CD14-positive monocyte (primary cell): ENCODE measurements at regions not wholly inside any gene's neighbourhood (a gene's known extent, or its start where the extent isn't known, plus 50 kb on each side); places are given as distances from the start of the nearest gene placed in this dataset.

ENCODE experiments used
- DNase-seq, 3 donors: peaks; one replicate each; pipeline ENCODE4 v3.0.0-alpha.2; 2011 to 2022
- H2AFZ ChIP-seq: 2 replicates; pipeline ENCODE4 v1.6.0; 2012; ENCODE audit warnings: mild to moderate bottlenecking, low read depth, low read length, inconsistent platforms; ENCODE audit not compliant: insufficient read depth, poor library complexity, severe bottlenecking
- H3K27ac ChIP-seq, 2 donors: 1 replicate in 1 of 2; 2 replicates in 1 of 2; pipeline ENCODE4 v1.5.1; 2012 to 2013; ENCODE audit warnings: low read length in 2 of 2, control low read depth in 1 of 2, inconsistent platforms in 1 of 2, low read depth in 1 of 2, mild to moderate bottlenecking in 1 of 2
- H3K27me3 ChIP-seq, 2 donors: one replicate each; pipeline versions ENCODE4 v1.6.0 to v1.6.1; 2011 to 2013; ENCODE audit warnings: low read length in 2 of 2; ENCODE audit not compliant: control insufficient read depth in 2 of 2, insufficient read depth in 2 of 2
- H3K36me3 ChIP-seq, 2 donors: replicated peaks in 1 of 2; 1 replicate in 1 of 2; 2 replicates in 1 of 2; pipeline versions ENCODE4 v1.5.1 to v1.6.1; 2012 to 2013; ENCODE audit warnings: low read length in 2 of 2, control low read depth in 1 of 2, inconsistent platforms in 1 of 2, mild to moderate bottlenecking in 1 of 2; ENCODE audit not compliant: insufficient read depth in 2 of 2, control insufficient read depth in 1 of 2
- H3K4me1 ChIP-seq, 2 donors: 1 replicate in 1 of 2; 2 replicates in 1 of 2; pipeline versions ENCODE4 v1.5.1 to v1.6.1; 2012 to 2013; ENCODE audit warnings: low read length in 2 of 2, control low read depth in 1 of 2, inconsistent platforms in 1 of 2, mild to moderate bottlenecking in 1 of 2, moderate library complexity in 1 of 2; ENCODE audit not compliant: insufficient read depth in 2 of 2, control insufficient read depth in 1 of 2
- H3K4me2 ChIP-seq: replicated peaks from 2 replicates; pipeline ENCODE3; 2012; ENCODE audit warnings: low read length, moderate library complexity, mild to moderate bottlenecking; ENCODE audit not compliant: poor library complexity, severe bottlenecking; ENCODE audit errors: extremely low read depth
- H3K4me3 ChIP-seq, 3 experiments: fragments of 200-600 bp in 1 of 3; sonication (generic) in 1 of 3; replicated peaks in 1 of 3; 1 replicate in 2 of 3; 2 replicates in 1 of 3; pipeline ENCODE4 v1.5.1; 2011 to 2013; ENCODE audit warnings: low read length in 3 of 3, mild to moderate bottlenecking in 3 of 3, control low read depth in 2 of 3, low read depth in 2 of 3, inconsistent platforms in 1 of 3, moderate library complexity in 1 of 3
- H3K79me2 ChIP-seq: 2 replicates; pipeline ENCODE4 v1.6.0; 2012; ENCODE audit warnings: mild to moderate bottlenecking, control low read depth, inconsistent platforms, low read length, moderate library complexity; ENCODE audit not compliant: insufficient read depth
- H3K9ac ChIP-seq: 2 replicates; pipeline ENCODE4 v1.6.0; 2017; ENCODE audit warnings: low read length, mild to moderate bottlenecking; ENCODE audit not compliant: insufficient read depth, poor library complexity, severe bottlenecking
- H3K9me3 ChIP-seq, 2 donors: replicated peaks in 1 of 2; 1 replicate in 1 of 2; 2 replicates in 1 of 2; pipeline versions ENCODE4 v1.5.1 to v1.6.1; 2012 to 2013; ENCODE audit warnings: low read length in 2 of 2, control low read depth in 1 of 2; ENCODE audit not compliant: control insufficient read depth in 1 of 2, insufficient read depth in 1 of 2
- H4K20me1 ChIP-seq: 2 replicates; pipeline ENCODE4 v1.6.0; 2012; ENCODE audit warnings: mild to moderate bottlenecking, low read length, control low read depth, moderate library complexity; ENCODE audit not compliant: insufficient read depth
- H3K27ac Mint-ChIP-seq, 7 donors: one replicate each; pipeline ENCODE4 v1.8.0; 2020; ENCODE audit warnings: mild to moderate bottlenecking in 7 of 7, mixed read lengths in 7 of 7, moderate library complexity in 6 of 7, inconsistent platforms in 2 of 7
- H3K27me3 Mint-ChIP-seq, 3 donors: one replicate each; pipeline ENCODE4 v1.8.0; 2021 to 2022; ENCODE audit warnings: low read depth in 3 of 3, mild to moderate bottlenecking in 3 of 3, mixed read lengths in 3 of 3, moderate library complexity in 3 of 3, inconsistent platforms in 1 of 3
- H3K36me3 Mint-ChIP-seq, 2 donors: one replicate each; pipeline ENCODE4 v1.8.0; 2020; ENCODE audit warnings: mixed read lengths in 2 of 2, inconsistent platforms in 1 of 2, mild to moderate bottlenecking in 1 of 2
- H3K4me1 Mint-ChIP-seq: one replicate; pipeline ENCODE4 v1.8.0; 2020; ENCODE audit warnings: mild to moderate bottlenecking, mixed read lengths
- H3K4me3 Mint-ChIP-seq, 2 donors: one replicate each; pipeline ENCODE4 v1.8.0; 2020; ENCODE audit warnings: mild to moderate bottlenecking in 2 of 2, mixed read lengths in 2 of 2, moderate library complexity in 1 of 2
- H3K9me3 Mint-ChIP-seq, 7 donors: one replicate each; pipeline ENCODE4 v1.8.0; 2020 to 2022; ENCODE audit warnings: mixed read lengths in 7 of 7, mild to moderate bottlenecking in 6 of 7, moderate library complexity in 6 of 7, inconsistent platforms in 2 of 7
- CTCF ChIP-seq: fragments of 200-600 bp; IDR thresholded peaks from one replicate; pipeline ENCODE4 v1.8.0; 2022; ENCODE audit warnings: antibody characterized with exemption, mild to moderate bottlenecking
- WGBS: methylation state at CpG from one replicate; pipeline ENCODE4 v1.1.5; 2013; ENCODE audit warnings: missing lambda C conversion rate; ENCODE audit not compliant: insufficient coverage; 5-methylcytosine and 5-hydroxymethylcytosine counted together
- intact Hi-C, 2 donors: fragments of 100-400 bp; cut with micrococcal nuclease; formaldehyde crosslinking; loops; one replicate each; pipeline versions ENCODE4 v1.15.0 to v1.15.1; 2023

- Mint-ChIP-seq H3K27me3 (peaks cover 0 to 6% (median 3%) of the 10 kb centered on the region in 3 donors), H3K4me3 (no peak overlapping the region), H3K27ac (peak overlapping the region in 3 of 7 donors; percentile 6 to 84 (median 66)), H3K4me1 (peaks cover 54% of the 10 kb centered on the region), H3K9me3 (no peaks in the 10 kb centered on the region), H3K36me3 (no peaks in the 10 kb centered on the region)
- peak overlapping the region in 1 of 2 donors; percentile 68 for H3K27ac ChIP-seq
- no peak overlapping the region for H2AFZ ChIP-seq
- 83% methylated on average over 1 of the region's 11 CpGs for WGBS
- TF ChIP-seq CTCF: no peak
- intact Hi-C loops: loop anchor here (5.0 to 10.0 kb wide), 3 partner anchors 90 to 550 kb away; partner anchors contain the start of gene REEP3 (in 1 of the 2)
- DNase-seq: no peak
- H3K36me3 ChIP-seq: no peaks in the 10 kb centered on the region
- H4K20me1 ChIP-seq: no peaks in the 10 kb centered on the region
- H3K4me3 ChIP-seq: no peak overlapping the region
- H3K9me3 ChIP-seq: no peaks in the 10 kb centered on the region
- H3K4me1 ChIP-seq: peaks cover 42 to 46% of the 10 kb centered on the region in 2 donors
- no peak overlapping the region for H3K4me2 ChIP-seq
- no peaks in the 10 kb centered on the region for H3K79me2 ChIP-seq
- no peak overlapping the region for H3K9ac ChIP-seq
- H3K27me3 ChIP-seq: no peaks in the 10 kb centered on the region
Observed at GRCh38 chr10:63717027-63717715, 196.0 kb downstream of the REEP3 start.

- no peaks in the 10 kb centered on the region for H4K20me1 ChIP-seq
- no peak overlapping the region for H2AFZ ChIP-seq
- Mint-ChIP-seq H3K36me3 (no peaks in the 10 kb centered on the region), H3K27ac (peak overlapping the region in 4 of 7 donors; percentile 2 to 46 (median 24)), H3K27me3 (peaks cover 0 to 6% (median 5%) of the 10 kb centered on the region in 3 donors), H3K9me3 (no peaks in the 10 kb centered on the region), H3K4me3 (no peak overlapping the region), H3K4me1 (peaks cover 45% of the 10 kb centered on the region)
- H3K27me3 ChIP-seq: no peaks in the 10 kb centered on the region
- no peaks in the 10 kb centered on the region for H3K79me2 ChIP-seq
- WGBS: 0% methylated on average over 1 of the region's 4 CpGs
- H3K9ac ChIP-seq: no peak overlapping the region
- intact Hi-C loops: loop anchor here (5.0 to 10.0 kb wide), 3 partner anchors 91 to 551 kb away; partner anchors contain the start of gene REEP3 (in 1 of the 2)
- DNase-seq: peak; percentile 22 to 54 (median 44)
- peaks cover 33 to 37% of the 10 kb centered on the region in 2 donors for H3K4me1 ChIP-seq
- H3K36me3 ChIP-seq: no peaks in the 10 kb centered on the region
- TF ChIP-seq CTCF: no peak
- H3K4me3 ChIP-seq: no peak overlapping the region
- H3K4me2 ChIP-seq: no peak overlapping the region
- peak overlapping the region in 1 of 2 donors; percentile 24 for H3K27ac ChIP-seq
- H3K9me3 ChIP-seq: no peaks in the 10 kb centered on the region
Observed at GRCh38 chr10:63718006-63718405, 196.8 kb downstream of the REEP3 start.
